RWPE1 (cell line): ENCODE measurements at regions not wholly inside any gene's neighbourhood (a gene's known extent, or its start where the extent isn't known, plus 50 kb on each side); places are given as distances from the start of the nearest gene placed in this dataset.

ENCODE experiments used
- CTCF ChIA-PET: fragments of 350-600 bp; sonication (Branson Sonifier 250); formaldehyde crosslinking; extraction: SDS; loops from one replicate; lab custom pipeline; 2021; lab: Yijun Ruan, JAX
- POLR2A ChIA-PET: fragments of 400-600 bp; formaldehyde crosslinking; extraction: SDS; loops from one replicate; lab custom pipeline; 2020; ENCODE audit warnings: antibody characterized with exemption; ENCODE audit not compliant: low non-redundant PET; lab: Yijun Ruan, JAX
- DNase-seq: peaks from one replicate; pipeline ENCODE4 v3.0.0; 2012; ENCODE audit warnings: low spot score
- H3K27ac ChIP-seq: fragments of 450-650 bp; 2 replicates; pipeline ENCODE4 v1.5.1; 2017
- CTCF ChIP-seq: fragments of 450-650 bp; conservative IDR thresholded peaks from 2 replicates; pipeline ENCODE4 v1.5.1; 2017; ENCODE audit warnings: low read depth, mild to moderate bottlenecking

GRCh38 chr6:21519642-21520041 is 73.9 kb upstream of the SOX4 start:
- TF ChIP-seq CTCF: no peak
- ChIA-PET CTCF (interaction anchor here (0.6 kb wide), 1 partner anchor 74 kb away, joined by 3 read pairs; the partner anchor contains the start of gene SOX4), POLR2A (no interaction called here)
- no peak overlapping the region for H3K27ac ChIP-seq
- no peak for DNase-seq

- ChIA-PET CTCF (no interaction called here), POLR2A (no interaction called here)
- DNase-seq: no peak
- no peak overlapping the region for H3K27ac ChIP-seq
- no peak for TF ChIP-seq CTCF
Measured at GRCh38 chr6:21521276-21521675, 72.3 kb upstream of the SOX4 start.

- TF ChIP-seq CTCF: no peak
- no peak overlapping the region for H3K27ac ChIP-seq
- CTCF ChIA-PET: no interaction called here
- no peak for DNase-seq
- POLR2A ChIA-PET: no interaction called here
Measured at GRCh38 chr6:21522143-21522747, 71.3 kb upstream of the SOX4 start.

GRCh38 chr6:21522797-21523456 is 70.6 kb upstream of the SOX4 start:
- ChIA-PET POLR2A (no interaction called here), CTCF (no interaction called here)
- no peak for TF ChIP-seq CTCF
- H3K27ac ChIP-seq: no peak overlapping the region
- no peak for DNase-seq

- no peak overlapping the region for H3K27ac ChIP-seq
- CTCF ChIA-PET: no interaction called here
- no peak for TF ChIP-seq CTCF
- DNase-seq: no peak
- POLR2A ChIA-PET: no interaction called here
Measured at GRCh38 chr6:21523652-21524051, 69.9 kb upstream of the SOX4 start.

- CTCF ChIA-PET: no interaction called here
- DNase-seq: no peak
- no peak overlapping the region for H3K27ac ChIP-seq
- no peak for TF ChIP-seq CTCF
- POLR2A ChIA-PET: no interaction called here
Measured at GRCh38 chr6:21524201-21524600, 69.3 kb upstream of the SOX4 start.
